ENCODE measurements at regions not wholly inside any gene's neighbourhood (a gene's known extent, or its start where the extent isn't known, plus 50 kb on each side); places are given as distances from the start of the nearest gene placed in this dataset.

- DNase-seq (ENCODE audit: extremely low read depth, low read depth), result no peak
- no peak for TF ChIP-seq CTCF (IDR thresholded peaks at IDR 0.05; ENCODE audit: low read depth, low read length, missing control alignments)
These were observed 124.9 kb upstream of the TLE3 start for GRCh38 chr15:70222606-70223005.

GRCh38 chr15:70220490-70221096 is 122.9 kb upstream of the TLE3 start:
- no peak for DNase-seq (ENCODE audit: extremely low read depth, low read depth)
- TF ChIP-seq CTCF (IDR thresholded peaks at IDR 0.05; ENCODE audit: low read depth, low read length, missing control alignments), result no peak
- no peak overlapping the region for H3K4me3 ChIP-seq (replicated peaks; ENCODE audit: low read depth, low read length)

More at GRCh38 chr15:70222606-70223005, 124.9 kb upstream of the TLE3 start:
- H3K4me3 ChIP-seq (replicated peaks; ENCODE audit: low read depth, low read length), result no peak overlapping the region

GRCh38 chr15:70219966-70220365 is 122.2 kb upstream of the TLE3 start:
- TF ChIP-seq CTCF (IDR thresholded peaks at IDR 0.05; ENCODE audit: low read depth, low read length, missing control alignments), result no peak

GRCh38 chr15:70219256-70219895 is 121.7 kb upstream of the TLE3 start:
- no peak for TF ChIP-seq CTCF (IDR thresholded peaks at IDR 0.05; ENCODE audit: low read depth, low read length, missing control alignments)
- no peak overlapping the region for H3K4me3 ChIP-seq (replicated peaks; ENCODE audit: low read depth, low read length)
- DNase-seq (ENCODE audit: extremely low read depth, low read depth), result no peak

More at GRCh38 chr15:70219966-70220365, 122.2 kb upstream of the TLE3 start:
- no peak for DNase-seq (ENCODE audit: extremely low read depth, low read depth)
- H3K4me3 ChIP-seq (replicated peaks; ENCODE audit: low read depth, low read length), result no peak overlapping the region

- TF ChIP-seq CTCF (IDR thresholded peaks at IDR 0.05; ENCODE audit: low read depth, low read length, missing control alignments), result no peak
- DNase-seq (ENCODE audit: extremely low read depth, low read depth), result no peak
These were observed 119.8 kb upstream of the TLE3 start for GRCh38 chr15:70217226-70218160.

GRCh38 chr15:70215951-70216350 is 118.2 kb upstream of the TLE3 start:
- no peak overlapping the region for H3K4me3 ChIP-seq (replicated peaks; ENCODE audit: low read depth, low read length)
- DNase-seq (ENCODE audit: extremely low read depth, low read depth), result no peak
- TF ChIP-seq CTCF (IDR thresholded peaks at IDR 0.05; ENCODE audit: low read depth, low read length, missing control alignments), result no peak

More at GRCh38 chr15:70217226-70218160, 119.8 kb upstream of the TLE3 start:
- no peak overlapping the region for H3K4me3 ChIP-seq (replicated peaks; ENCODE audit: low read depth, low read length)
